Ascending aorta (tissue), 2 donors: ENCODE measurements at regions not wholly inside any gene's neighbourhood (a gene's known extent, or its start where the extent isn't known, plus 50 kb on each side); places are given as distances from the start of the nearest gene placed in this dataset.

Experiments used
- DNase-seq, 2 donors: peaks; one replicate each; pipeline ENCODE4 v3.0.0-alpha.2; 2019; ENCODE audit warnings: low spot score in 2 of 2
- H3K27ac ChIP-seq, 2 donors: fragments of 200-600 bp; sonication (generic); one replicate each; pipeline ENCODE4 v1.5.1; 2016 to 2017; ENCODE audit warnings: mild to moderate bottlenecking in 1 of 2
- H3K27me3 ChIP-seq: fragments of 200-600 bp; sonication (generic); one replicate; pipeline ENCODE4 v1.5.1; 2017
- H3K36me3 ChIP-seq, 2 donors: fragments of 200-600 bp; sonication (generic); one replicate each; pipeline ENCODE4 v1.5.1; 2016
- H3K4me1 ChIP-seq, 2 donors: fragments of 200-600 bp; sonication (generic); one replicate each; pipeline ENCODE4 v1.5.1; 2016 to 2017; ENCODE audit warnings: mild to moderate bottlenecking in 1 of 2
- H3K4me3 ChIP-seq, 2 donors: fragments of 200-600 bp; sonication (generic); one replicate each; pipeline ENCODE4 v1.5.1; 2016 to 2017; ENCODE audit warnings: mild to moderate bottlenecking in 1 of 2
- H3K9me3 ChIP-seq, 2 donors: fragments of 200-600 bp; sonication (generic); one replicate each; pipeline ENCODE4 v1.5.1; 2016
- CTCF ChIP-seq, 3 experiments: fragments of 200-600 bp in 2 of 3; fragments of 450-650 bp in 1 of 3; sonication (generic) in 2 of 3; IDR thresholded peaks; one replicate each; pipeline ENCODE4 v1.5.1; 2016 to 2019; ENCODE audit warnings: antibody characterized with exemption in 3 of 3, mild to moderate bottlenecking in 1 of 3, moderate library complexity in 1 of 3
- intact Hi-C: fragments of 100-400 bp; cut with DNase I; formaldehyde crosslinking; loops from one replicate; pipeline ENCODE4 v1.15.1; 2023

- intact Hi-C loops: no loop called here
- Histone ChIP-seq H3K27ac (no peak overlapping the region), H3K36me3 (no peaks in the 10 kb centered on the region), H3K4me1 (no peaks in the 10 kb centered on the region), H3K4me3 (no peak overlapping the region), H3K27me3 (no peaks in the 10 kb centered on the region), H3K9me3 (no peaks in the 10 kb centered on the region)
- no peak for TF ChIP-seq CTCF (IDR thresholded peaks at IDR 0.05)
- DNase-seq: no peak
Measured at GRCh38 chr4:152224721-152225420, 311.0 kb downstream of the FBXW7 start.

- H3K4me3 ChIP-seq: no peak overlapping the region
- DNase-seq: no peak
- no peak overlapping the region for H3K27ac ChIP-seq
- H3K27me3 ChIP-seq: no peaks in the 10 kb centered on the region
- no peaks in the 10 kb centered on the region for H3K4me1 ChIP-seq
- no peak for TF ChIP-seq CTCF (IDR thresholded peaks at IDR 0.05)
- intact Hi-C loops: no loop called here
- no peaks in the 10 kb centered on the region for H3K9me3 ChIP-seq
- no peaks in the 10 kb centered on the region for H3K36me3 ChIP-seq
Measured at GRCh38 chr4:152224223-152224622, 311.7 kb downstream of the FBXW7 start.

DNA sequence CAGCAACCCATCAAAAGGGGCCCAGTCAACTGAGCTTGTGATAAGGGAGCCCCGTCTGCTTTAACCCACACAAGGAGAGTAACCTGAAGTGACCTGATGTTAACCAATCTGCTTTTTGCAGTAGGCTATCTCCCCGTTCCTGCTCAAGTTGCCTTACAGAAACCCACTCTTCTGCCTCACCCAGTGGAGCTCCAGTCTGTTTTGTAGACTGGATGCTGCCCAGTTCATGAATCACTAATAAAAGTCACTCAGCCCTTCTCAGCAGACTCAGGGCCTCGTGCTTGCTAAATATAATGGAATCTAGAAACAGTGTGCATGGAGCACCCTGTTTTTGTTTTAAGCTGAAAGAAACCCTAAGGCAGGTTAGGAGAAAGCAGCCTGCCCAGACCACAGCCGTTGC lies 312.3 kb downstream of the FBXW7 start:
- no peak overlapping the region for H3K4me3 ChIP-seq
- no peaks in the 10 kb centered on the region for H3K36me3 ChIP-seq
- no peaks in the 10 kb centered on the region for H3K27me3 ChIP-seq
- H3K9me3 ChIP-seq: no peaks in the 10 kb centered on the region
- no peak for DNase-seq
- intact Hi-C loops: no loop called here
- no peak for TF ChIP-seq CTCF (IDR thresholded peaks at IDR 0.05)
- H3K4me1 ChIP-seq: no peaks in the 10 kb centered on the region
- no peak overlapping the region for H3K27ac ChIP-seq

DNA sequence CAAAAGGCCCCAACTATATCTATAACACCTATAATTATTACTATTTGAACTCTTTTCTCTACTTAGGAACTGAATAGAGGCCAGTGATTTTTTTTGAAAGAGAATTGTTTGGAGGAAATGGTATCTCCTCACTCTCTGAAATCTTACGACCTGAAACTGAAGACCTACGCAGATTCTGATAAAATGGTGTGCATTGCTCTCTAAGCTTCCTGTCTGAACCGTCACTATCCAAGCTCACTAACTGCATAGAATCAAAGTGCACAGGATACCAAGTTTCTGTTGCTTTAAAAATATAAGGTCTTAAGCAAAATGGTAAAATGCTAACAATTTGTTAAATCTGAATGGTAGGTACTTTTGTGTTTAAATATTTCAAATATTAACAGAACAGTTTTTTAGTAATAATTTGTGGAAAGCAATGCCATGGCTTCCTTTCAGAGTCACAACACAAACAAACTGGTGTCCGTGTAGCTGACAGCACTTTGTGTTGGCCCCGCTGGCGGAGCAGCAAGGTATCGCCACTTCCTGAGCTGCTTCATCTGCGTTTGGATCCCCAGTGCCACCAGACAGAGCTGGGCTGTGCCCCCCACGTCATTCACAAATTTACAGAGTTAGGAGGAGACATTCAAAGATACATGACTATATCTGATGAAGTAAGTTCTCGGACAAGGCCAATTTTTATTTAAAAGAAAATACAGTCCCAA lies 313.9 kb downstream of the FBXW7 start:
- Histone ChIP-seq H3K4me1 (no peaks in the 10 kb centered on the region), H3K27me3 (no peaks in the 10 kb centered on the region), H3K4me3 (no peak overlapping the region), H3K36me3 (no peaks in the 10 kb centered on the region), H3K27ac (no peak overlapping the region), H3K9me3 (no peaks in the 10 kb centered on the region)
- intact Hi-C loops: no loop called here
- DNase-seq: no peak
- no peak for TF ChIP-seq CTCF (IDR thresholded peaks at IDR 0.05)

GRCh38 chr4:152220201-152220666 lies 315.7 kb downstream of the FBXW7 start:
- H3K27ac ChIP-seq: no peak overlapping the region
- no peak for DNase-seq
- no peaks in the 10 kb centered on the region for H3K36me3 ChIP-seq
- intact Hi-C loops: no loop called here
- no peaks in the 10 kb centered on the region for H3K27me3 ChIP-seq
- no peak for TF ChIP-seq CTCF (IDR thresholded peaks at IDR 0.05)
- H3K9me3 ChIP-seq: no peaks in the 10 kb centered on the region
- H3K4me1 ChIP-seq: no peaks in the 10 kb centered on the region
- H3K4me3 ChIP-seq: no peak overlapping the region
